Endothelial cell of hepatic sinusoid (primary cell): ENCODE measurements at regions not wholly inside any gene's neighbourhood (a gene's known extent, or its start where the extent isn't known, plus 50 kb on each side); places are given as distances from the start of the nearest gene placed in this dataset.

Experiments
- in situ Hi-C: cut with HindIII; loops from 2 replicates; pipeline ENCODE4 v1.10.0; 2017; ENCODE audit warnings: low sequenced_read_pairs

DNA sequence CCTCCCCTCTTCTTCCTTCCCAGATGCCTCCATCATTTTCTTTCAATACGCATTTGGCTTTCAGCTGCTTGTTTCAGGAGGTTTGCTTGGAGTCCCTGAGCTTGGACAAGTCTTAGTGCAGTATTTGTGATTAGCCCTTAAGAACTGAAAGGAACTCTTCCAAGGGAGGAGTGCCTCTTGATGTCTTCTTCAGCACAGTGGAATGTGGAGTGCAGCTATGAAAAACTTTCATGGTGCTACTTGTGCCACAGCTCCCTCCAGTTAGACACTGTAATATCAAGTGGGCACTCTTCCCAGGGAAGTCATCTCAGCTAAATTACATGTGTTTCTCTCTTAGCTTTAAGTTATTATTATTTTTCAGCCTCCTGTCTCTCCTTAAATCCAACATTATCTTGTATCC, 173.1 kb downstream of the NECTIN3 start:
- in situ Hi-C loops, result no loop called here

DNA sequence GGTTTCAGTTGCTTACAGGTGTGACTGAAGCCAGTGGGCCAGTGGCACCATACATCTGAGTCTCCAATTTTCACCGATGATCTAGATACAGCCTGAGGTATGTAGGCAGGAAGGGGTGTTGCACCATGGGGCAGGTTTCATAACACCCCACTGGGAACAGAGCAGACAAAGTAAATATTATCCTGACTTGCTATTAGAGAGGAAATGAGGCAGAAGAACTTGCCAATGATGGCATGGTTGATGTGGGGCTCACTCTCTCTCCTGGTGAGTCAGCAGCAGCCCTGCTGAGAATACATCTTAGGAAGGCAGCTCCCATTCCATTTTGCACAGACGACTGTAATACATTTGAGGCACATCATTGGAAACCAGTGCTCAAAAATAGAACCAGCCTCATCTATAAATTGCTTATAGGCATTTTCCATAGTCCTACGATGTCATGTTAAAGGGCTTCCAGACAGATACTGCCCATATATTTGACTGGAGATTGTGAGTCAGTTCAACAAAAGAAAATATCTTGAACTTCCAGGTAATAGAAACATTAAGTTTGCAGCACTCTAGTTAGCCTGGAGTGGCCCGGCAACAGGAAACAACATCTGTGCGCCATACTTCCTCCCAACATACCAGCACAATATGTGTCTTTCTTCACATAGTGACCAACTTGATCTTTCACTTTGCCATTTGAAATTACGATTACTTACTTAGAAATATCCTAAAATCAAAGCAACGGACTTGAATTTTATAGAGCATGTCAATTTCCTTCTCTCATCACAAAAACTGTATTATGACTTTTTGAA, 175.5 kb downstream of the NECTIN3 start:
- in situ Hi-C loops, result no loop called here

DNA sequence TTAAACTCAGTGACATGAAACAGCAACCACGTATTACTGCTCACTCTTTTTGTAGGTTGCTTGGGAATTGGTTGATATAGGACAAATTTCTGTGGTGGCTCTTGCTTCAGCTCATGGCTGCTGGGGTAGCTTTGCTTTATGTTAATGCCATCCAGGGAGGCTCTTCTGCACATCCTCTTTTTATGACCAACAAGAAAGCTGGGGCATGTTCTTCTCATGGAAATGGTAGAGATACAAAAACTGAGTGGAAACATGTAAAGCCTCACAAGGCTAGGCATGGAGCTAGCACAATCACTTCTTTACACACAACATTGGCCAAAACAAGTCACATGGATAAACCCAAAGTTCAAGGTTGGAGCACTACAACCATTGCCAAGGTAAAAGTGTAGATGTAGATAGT, 176.8 kb downstream of the NECTIN3 start:
- in situ Hi-C loops, result no loop called here

DNA sequence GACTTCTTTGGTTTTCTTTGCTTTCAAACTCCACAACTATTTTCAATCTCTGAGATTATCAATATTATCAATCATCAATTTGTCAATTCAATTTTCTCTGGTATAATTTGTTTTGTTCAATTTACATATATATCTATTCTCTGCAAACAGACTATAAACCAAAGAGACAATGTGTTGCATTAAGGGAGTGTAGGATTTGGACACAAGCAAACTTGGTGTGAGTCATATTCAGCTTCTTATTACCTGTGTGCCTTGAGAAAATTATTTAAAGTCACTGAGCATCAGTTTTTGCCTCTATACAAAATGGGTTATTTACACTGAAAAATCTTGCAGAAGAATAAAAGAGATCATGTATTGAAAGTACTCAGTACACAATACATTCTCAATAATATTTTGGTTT, 177.8 kb downstream of the NECTIN3 start:
- in situ Hi-C loops, result no loop called here

DNA sequence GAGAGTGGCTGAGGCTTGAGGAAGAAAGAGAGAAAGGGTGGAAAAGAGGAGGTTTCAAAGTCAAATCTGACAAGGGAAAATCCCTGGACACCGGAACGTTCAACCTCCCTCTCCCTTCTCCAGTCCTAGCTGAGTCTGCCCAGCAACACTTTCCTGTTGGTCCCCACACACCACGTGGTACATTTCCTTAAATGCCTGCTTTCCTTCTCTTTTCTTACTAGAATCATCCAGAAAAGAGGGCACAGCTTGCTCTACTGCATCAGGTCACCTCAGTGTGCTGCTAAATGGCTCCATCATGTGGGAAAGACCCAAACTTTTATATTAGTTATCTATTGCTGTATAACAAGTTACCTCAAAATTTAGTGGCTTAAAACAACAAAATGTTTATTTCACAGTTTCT, 181.2 kb downstream of the NECTIN3 start:
- in situ Hi-C loops, result no loop called here

DNA sequence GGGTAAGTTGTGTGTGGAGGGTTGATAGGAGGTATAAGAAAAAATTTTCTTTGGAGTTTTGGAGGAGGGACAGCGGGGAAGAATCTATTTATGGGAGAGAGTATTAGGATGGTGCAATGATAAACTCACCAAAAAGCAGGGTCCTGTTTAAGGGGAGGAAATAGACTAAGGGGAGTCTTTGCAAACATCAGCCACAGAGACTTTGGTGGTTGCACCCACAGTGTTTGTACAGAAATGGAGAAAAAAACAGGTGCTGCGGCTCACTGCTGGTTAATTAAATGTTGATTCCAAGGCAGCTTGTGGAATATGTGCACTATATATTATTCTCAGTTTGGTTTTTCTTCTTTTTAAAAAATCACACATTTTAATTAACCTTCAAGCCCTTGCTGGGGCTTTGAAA, 182.1 kb downstream of the NECTIN3 start:
- in situ Hi-C loops, result no loop called here

DNA sequence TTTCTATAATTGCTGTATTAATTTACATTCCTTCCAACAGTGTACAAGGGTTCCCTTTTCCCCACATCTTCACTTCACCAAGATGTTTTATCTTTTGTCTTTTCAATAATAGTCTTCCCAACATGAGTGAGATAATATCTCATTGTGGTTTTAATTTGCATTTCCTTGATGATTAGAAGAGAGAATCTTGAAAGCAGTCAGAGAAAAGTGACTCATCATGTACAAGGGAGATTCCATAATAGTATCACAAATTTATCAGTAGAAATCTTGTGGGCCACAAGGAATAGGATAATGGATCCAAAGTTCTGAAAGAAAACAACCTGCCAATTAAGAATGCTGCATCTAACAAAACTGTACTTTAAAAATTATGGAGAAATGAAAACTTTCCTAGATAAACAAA, 189.3 kb downstream of the NECTIN3 start:
- in situ Hi-C loops, result no loop called here

DNA sequence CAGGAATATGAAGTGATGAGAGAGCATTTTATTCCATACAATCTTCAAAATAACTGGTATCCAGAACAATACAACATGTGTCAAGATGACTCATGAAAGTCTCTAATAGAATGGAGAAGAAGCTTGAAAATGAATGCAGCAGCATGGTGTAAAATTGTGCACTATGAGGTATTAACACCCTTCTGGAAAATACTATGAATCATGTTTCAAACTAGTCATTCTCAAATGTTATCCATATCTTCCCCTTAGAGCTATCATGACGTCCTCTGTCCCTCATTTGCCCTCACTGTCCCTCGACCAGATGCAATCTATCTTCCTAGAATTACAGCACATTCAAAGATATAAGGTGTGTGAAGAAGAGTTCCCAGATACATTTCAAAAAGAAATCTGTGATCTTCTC, 198.2 kb downstream of the NECTIN3 start:
- in situ Hi-C loops, result loop anchor here (5.0 kb wide), 1 partner anchor 37 kb away; no protein-coding TSS in a partner anchor

DNA sequence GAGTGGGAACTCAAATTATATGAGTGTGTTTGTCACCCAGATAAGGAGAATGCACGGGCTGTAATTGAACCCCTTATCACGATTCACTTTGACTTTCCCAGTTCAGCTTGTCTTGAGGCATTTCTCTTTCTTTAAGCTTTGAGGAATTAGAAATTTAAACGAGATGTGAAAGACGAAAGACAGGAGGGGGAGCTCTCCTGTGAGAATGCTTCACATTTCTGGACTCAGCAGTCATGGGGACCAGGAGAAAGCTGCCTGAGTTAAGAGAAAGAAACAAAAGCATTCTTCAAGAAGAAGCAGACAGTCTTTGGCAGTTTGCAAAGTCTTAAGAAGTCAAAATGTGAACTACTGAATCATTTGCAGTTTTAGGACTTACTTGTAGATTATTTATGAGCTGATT, 205.6 kb downstream of the NECTIN3 start:
- in situ Hi-C loops, result no loop called here

DNA sequence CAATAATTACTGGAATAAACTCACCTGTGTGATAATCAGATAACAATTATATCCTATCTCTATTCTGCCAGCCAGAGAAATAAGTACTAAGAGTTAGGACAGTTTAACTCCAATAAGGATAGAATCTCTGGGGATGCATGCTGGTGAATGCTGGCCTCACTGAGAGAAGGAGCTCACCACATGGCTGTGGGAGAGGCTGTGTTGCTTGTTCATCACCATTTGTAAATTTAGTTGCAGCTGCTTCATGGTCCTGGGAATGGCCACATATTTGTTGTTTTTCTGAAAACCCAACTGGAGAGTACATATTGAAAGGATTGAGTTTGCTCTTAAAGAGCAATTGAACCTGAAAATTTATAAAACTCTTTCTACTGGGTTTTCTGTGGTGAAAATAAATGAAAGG, 207.3 kb downstream of the NECTIN3 start:
- in situ Hi-C loops, result no loop called here

DNA sequence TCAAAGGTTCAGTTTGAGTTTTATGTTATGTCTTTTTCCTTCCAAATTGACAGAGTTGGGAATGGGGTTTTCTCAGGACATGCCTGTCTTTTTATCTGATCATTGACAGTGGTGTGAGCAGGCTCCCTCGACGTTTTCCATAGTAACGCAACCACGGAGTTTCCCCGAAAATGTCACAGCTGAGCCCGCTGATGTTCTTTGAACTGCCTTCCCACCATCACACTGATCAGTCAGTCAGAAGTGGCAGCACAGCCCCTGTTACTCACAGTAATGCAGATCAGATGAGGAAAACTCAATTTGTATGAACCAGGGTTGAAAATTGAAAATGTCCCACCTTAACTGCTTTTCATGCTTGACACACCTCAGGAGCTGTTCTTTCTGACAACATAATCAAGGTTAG, 210.4 kb downstream of the NECTIN3 start:
- in situ Hi-C loops, result no loop called here

DNA sequence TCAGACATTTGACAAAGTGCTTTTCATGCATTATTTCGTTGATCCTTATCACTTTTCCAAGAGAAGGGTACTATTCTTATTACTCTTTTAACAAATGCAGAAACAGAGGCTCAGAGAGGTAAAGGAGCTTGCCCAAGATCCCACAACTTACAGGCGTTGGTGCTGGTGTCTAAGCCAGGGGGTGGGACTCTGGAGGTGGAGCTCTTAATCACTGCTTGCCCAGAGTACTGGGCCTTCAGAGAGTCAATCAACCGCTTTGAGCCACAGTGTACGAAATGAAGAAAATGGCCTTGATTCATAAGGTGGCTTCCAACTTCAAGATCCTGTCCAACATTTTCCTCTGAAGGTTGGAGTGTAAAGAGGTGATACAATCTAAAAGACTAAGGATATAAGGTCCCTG, 211.5 kb downstream of the NECTIN3 start:
- in situ Hi-C loops, result no loop called here

DNA sequence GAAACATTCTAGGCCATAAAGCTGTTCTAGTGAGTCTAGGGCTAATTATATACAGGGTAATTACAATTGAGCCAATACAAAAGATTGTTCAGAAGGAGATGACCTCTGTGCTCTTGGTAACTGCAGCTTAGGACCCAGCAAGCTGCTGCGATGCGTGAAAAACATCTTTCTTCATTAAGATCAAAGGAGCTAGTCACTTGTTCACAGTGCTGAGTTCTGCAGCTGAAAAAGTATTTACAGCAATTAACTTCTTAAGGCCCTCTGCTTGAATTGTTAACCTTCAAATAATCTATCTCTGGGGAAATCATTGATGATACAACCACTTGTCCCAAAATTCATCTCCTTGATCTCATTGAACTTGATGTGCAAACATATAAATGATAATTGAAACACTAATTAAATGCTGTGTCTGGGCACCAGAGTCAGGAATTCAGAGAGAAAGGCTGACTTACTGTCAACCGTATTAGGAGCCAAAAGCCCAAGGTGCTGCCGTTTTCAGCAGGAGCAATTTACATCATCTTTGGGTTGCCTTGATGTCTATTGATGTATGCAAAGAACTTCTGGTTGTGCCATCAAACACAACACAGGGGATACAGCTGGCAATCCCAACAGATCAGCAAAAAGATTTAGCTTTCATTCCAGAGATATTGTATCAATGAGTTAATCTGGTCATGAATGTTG, 213.0 kb downstream of the NECTIN3 start:
- in situ Hi-C loops, result no loop called here

DNA sequence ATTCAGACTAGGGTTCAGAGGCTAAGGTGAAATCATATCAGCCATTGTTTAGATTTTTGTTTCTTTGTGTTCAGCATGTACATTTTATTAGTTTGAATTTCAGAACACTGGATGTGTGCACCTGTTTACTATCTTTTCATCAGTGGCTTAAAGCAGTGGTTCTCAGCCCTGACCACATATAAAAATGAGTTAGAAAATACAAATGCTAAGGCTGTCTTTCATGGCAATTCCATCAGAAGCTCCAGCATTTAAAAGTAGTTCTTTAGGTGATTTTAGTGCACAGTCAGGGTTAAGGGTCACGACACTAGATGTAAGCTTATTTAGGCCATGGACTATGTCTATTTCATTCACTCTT, 213.5 kb downstream of the NECTIN3 start:
- in situ Hi-C loops, result no loop called here

DNA sequence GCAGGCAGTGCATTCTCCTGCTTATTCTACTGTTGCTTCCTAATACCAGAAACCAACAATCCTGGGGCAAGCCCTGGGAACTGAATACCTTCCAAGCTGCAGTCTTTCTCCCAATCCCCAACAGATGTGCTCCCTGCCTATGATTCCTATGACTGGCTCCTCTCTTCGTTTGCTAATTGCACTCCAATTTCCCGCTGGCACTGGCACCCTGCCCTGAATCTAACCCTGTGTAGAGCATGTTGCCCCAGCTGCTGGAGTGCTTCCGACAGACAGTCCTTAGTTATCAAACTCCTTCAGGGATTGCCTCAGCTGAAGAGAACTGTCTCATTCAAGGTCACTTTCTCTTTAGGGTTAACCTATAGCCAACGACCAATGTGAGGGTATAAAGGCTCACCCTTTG, 214.1 kb downstream of the NECTIN3 start:
- in situ Hi-C loops, result no loop called here

DNA sequence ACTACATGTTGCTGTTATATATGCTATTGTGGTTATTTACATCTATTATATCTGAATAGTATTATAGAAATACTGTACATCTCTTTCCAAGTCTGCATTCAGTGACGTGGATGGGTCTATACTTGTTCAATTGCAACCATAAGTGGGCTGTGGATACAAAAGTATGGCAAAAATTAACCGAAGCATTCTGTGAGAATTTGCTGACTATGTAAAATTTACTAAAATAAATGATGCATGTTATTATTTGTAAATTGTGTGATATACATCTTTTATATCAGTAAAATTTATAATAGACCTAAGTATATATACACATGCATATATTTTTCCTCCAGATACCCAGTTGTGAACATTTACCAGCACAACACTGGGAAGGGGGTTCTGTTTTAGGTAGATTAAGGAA, 215.1 kb downstream of the NECTIN3 start:
- in situ Hi-C loops, result no loop called here

DNA sequence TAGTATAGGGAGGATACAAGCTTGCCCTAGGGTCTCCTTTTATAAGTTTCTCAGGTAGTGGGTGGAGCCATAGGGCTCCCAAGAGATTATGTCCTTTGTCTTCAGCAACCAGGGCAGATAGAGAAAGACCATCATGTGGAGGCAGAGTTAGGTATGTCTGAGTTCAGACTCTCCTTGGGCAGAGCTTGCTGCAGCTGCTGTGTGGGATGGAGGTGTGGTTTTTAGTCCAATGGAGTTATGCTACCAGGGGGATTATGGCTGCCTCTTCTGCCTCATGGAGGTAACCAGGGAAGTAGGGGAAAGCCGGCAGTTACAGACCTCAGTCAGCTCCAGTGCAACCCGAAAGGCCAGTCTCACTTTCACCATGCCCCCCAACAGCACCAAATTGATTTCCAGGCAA, 220.5 kb downstream of the NECTIN3 start:
- in situ Hi-C loops, result no loop called here

DNA sequence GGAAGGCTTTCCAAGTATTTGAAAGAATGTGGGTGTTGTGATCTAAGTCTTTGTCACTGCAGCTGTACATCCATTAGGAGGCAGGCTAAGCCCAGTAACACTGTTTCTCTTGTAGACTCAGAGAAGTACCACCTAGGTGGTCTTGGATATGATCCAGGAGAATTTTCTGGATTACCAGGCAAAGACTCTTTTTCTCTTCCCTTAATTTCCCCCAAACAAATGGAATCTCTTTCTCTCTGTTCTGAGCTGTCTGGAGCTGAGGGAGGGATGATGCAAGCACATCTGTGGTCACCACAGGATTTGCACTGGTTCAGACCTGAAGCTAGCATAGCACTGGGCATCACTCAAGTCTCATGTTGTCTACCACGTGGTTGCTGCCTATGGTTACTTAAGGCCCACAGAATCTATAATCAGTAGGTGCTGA, 227.6 kb downstream of the NECTIN3 start:
- in situ Hi-C loops, result no loop called here

DNA sequence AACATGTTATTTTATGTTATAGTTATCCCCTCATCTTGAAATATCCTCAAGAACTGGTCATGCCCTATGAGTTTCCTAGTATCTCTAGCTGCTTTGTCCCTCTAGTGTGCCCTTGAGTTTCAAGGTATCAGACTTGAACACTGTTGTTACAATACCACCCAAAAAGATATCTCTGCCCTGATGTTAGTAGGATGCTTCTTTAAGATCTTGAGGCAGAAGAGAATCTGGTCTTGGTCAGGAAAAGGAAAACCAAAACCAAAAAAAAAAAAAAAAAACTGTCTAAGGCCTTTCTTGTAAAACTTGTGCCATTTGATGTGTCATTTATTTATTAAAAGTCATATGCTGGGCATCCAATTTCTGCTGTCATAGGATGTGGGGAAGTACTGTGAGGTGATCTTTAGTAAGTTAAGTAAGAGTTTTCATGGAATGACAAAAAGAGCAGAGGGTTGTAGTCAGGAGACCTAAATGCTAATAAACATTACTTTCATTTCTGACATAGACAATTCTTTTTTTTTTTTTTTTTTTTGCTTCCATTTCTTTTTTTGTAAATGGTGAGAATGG, 229.7 kb downstream of the NECTIN3 start:
- in situ Hi-C loops, result no loop called here

DNA sequence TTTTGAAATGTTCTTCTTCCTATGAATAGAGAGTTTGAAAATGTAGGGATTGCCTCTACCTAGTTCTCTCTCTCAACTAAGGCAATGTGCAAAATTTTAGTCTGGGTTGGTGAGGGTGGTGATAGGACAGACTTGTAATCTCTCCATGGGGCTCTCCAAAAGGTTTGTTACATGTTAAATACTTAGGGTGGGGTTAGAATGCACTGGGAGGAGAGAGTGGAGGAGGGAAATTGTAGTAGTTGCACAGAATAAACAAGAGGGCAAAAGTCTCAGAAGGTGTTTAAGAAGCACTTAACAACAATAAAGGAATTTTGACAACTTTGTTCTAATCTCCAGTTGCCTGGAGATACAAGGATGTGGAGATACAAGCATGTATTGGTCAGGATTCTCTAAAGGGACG, 230.4 kb downstream of the NECTIN3 start:
- in situ Hi-C loops, result no loop called here

DNA sequence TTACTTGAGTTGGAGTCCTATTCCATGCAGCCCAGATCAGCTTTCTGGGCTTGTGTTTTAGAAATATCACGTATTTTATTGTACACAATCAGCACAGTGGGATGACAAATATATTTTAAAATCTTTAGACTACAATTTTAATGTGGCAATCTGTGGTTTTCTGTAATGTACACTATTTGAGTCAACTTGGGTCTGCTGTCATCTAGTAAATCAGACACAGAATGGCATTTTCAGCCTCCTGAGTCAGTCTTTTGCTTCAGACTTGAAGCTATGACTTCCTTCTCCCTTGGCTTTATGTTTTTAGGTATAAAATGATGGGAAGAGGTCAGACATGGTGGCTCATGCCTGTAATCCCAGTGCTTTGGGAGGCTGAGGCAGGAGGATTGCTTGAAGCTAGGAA, 232.1 kb downstream of the NECTIN3 start:
- in situ Hi-C loops, result no loop called here

DNA sequence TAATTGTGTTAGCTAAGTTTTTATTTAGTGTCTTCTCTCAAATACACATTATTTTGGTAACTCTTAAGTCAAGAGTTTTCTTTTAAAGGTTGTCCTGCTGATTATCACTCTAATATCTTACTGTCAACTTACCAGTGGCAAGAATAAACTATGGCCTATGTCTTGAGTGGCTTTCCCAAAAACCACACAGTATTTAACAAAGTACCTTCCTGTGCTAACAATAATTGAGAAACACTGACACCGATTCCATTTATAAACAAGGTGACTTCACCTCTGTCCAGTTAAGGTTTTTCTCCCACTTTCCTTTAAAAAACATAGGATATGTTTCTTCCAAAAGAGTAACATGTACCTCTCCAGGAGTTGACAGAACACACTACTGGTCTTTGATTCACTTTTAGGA, 234.3 kb upstream of the CD96 start:
- in situ Hi-C loops, result no loop called here
